Body of pancreas (tissue), 4 donors: ENCODE measurements at regions not wholly inside any gene's neighbourhood (a gene's known extent, or its start where the extent isn't known, plus 50 kb on each side); places are given as distances from the start of the nearest gene placed in this dataset.

Experiments used
- ATAC-seq: fragments of 150-250 bp; one replicate; pipeline ENCODE4 v1.9.1; 2016
- DNase-seq, 4 donors: peaks; one replicate each; pipeline ENCODE4 v3.0.0-alpha.2; 2019
- H3K27ac ChIP-seq, 4 donors: fragments of 200-600 bp; sonication (generic); 1 replicate in 3 of 4; 2 replicates in 1 of 4; pipeline versions ENCODE4 v1.5.1 to v1.6.1; 2016 to 2019; ENCODE audit warnings: mild to moderate bottlenecking in 1 of 4, mixed read lengths in 1 of 4, moderate library complexity in 1 of 4
- H3K27me3 ChIP-seq, 2 donors: fragments of 200-600 bp; sonication (generic); one replicate each; pipeline ENCODE4 v1.6.0; 2016; ENCODE audit warnings: mild to moderate bottlenecking in 1 of 2
- H3K36me3 ChIP-seq, 2 donors: fragments of 200-600 bp; sonication (generic); replicated peaks in 1 of 2; 2 replicates each; pipeline ENCODE4 v1.5.1; 2016; ENCODE audit warnings: low read depth in 2 of 2; ENCODE audit not compliant: insufficient read depth in 1 of 2
- H3K4me1 ChIP-seq: fragments of 200-600 bp; sonication (generic); one replicate; pipeline ENCODE4 v1.6.0; 2016
- H3K4me3 ChIP-seq, 2 donors: fragments of 200-600 bp; sonication (generic); 1 replicate in 1 of 2; 2 replicates in 1 of 2; pipeline ENCODE4 v1.5.1; 2016 to 2019
- H3K9me3 ChIP-seq, 3 donors: fragments of 200-600 bp; sonication (generic); 1 replicate in 2 of 3; 2 replicates in 1 of 3; pipeline ENCODE4 v1.5.1; 2016
- POLR2A ChIP-seq, 3 donors: fragments of 450-650 bp; IDR thresholded peaks; one replicate each; pipeline ENCODE4 v1.6.1; 2016; ENCODE audit warnings: antibody characterized with exemption in 3 of 3, mild to moderate bottlenecking in 2 of 3
- WGBS, 2 donors: methylation state at CpG; one replicate each; pipeline ENCODE4 v1.1.5; 2017; 5-methylcytosine and 5-hydroxymethylcytosine counted together
- intact Hi-C: fragments of 100-400 bp; cut with DNase I; formaldehyde crosslinking; loops from one replicate; pipeline ENCODE4 v1.15.1; 2023
- TF ChIP-seq, protein P1 (sequence below), 7 experiments: fragments of 450-650 bp in 4 of 7; fragments of 200-600 bp in 3 of 7; sonication (generic) in 3 of 7; IDR thresholded peaks; one replicate each; pipeline ENCODE4 v1.5.1; 2016 to 2019; ENCODE audit warnings: antibody characterized with exemption in 7 of 7

DNA sequence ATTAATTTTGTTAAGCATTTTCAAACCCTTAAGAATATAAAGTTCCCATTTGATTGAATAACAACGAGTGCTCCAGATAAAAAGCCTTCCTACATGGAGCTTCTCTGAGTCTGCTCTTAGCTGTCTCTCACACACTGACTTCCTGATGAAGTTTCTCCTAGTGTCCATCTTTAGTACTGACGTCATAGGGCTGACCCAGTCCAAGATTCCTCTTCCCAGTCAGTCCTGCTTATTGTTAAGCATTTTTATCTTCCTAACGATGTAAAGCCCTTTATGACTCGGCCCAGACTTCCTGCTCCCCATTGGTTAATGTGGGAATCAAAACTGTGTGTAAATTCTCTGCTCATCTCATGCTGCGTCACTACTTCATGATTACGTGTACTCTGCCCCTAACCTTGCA is 398.8 kb downstream of the TFEC start:
- no peaks in the 10 kb centered on the region for H3K27me3 ChIP-seq

DNA sequence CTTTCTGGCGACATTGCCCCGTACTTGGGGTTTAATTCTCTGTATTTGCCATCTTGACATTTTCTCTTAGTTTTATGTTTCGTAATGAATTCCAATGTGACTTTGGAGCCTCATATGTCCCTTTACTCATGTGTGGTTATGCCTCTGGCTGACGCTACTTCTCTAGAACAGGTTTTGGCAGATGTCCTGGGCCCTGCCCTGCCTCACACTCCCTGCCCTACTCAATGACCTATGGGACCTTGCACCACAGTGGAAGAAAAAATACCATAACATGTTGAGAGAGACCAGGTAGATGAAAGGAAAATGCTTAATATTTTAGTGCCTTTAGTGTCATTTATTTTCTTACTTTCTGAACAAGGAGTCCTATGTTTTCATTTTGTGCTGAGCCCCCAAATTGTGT is 400.5 kb downstream of the TFEC start:
- H3K9me3 ChIP-seq, result no peaks in the 10 kb centered on the region
- 95 to 96% methylated on average over 4 of the region's 4 CpGs for WGBS, 2 donors
- DNase-seq (no peak), ATAC-seq (no peak)
- TF ChIP-seq, protein P1, sequence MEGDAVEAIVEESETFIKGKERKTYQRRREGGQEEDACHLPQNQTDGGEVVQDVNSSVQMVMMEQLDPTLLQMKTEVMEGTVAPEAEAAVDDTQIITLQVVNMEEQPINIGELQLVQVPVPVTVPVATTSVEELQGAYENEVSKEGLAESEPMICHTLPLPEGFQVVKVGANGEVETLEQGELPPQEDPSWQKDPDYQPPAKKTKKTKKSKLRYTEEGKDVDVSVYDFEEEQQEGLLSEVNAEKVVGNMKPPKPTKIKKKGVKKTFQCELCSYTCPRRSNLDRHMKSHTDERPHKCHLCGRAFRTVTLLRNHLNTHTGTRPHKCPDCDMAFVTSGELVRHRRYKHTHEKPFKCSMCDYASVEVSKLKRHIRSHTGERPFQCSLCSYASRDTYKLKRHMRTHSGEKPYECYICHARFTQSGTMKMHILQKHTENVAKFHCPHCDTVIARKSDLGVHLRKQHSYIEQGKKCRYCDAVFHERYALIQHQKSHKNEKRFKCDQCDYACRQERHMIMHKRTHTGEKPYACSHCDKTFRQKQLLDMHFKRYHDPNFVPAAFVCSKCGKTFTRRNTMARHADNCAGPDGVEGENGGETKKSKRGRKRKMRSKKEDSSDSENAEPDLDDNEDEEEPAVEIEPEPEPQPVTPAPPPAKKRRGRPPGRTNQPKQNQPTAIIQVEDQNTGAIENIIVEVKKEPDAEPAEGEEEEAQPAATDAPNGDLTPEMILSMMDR (IDR thresholded peaks at IDR 0.05), result no peak
- no peak for TF ChIP-seq POLR2A (IDR thresholded peaks at IDR 0.05)
- no peak overlapping the region for H3K4me3 ChIP-seq
- no peak overlapping the region for H3K27ac ChIP-seq
- H3K27me3 ChIP-seq, result no peaks in the 10 kb centered on the region
- H3K36me3 ChIP-seq, result no peaks in the 10 kb centered on the region
- intact Hi-C loops, result no loop called here
- peaks cover 6% of the 10 kb centered on the region for H3K4me1 ChIP-seq

More for the DNA sequence above, 398.8 kb downstream of the TFEC start:
- DNase-seq (no peak), ATAC-seq (no peak)
- H3K27ac ChIP-seq, result no peak overlapping the region
- no peaks in the 10 kb centered on the region for H3K9me3 ChIP-seq
- H3K4me1 ChIP-seq, result peaks cover 6% of the 10 kb centered on the region
- no peaks in the 10 kb centered on the region for H3K36me3 ChIP-seq
- no peak overlapping the region for H3K4me3 ChIP-seq
- intact Hi-C loops, result no loop called here
- TF ChIP-seq, protein P1 (IDR thresholded peaks at IDR 0.05), result no peak
- TF ChIP-seq POLR2A (IDR thresholded peaks at IDR 0.05), result no peak
- 61 to 74% methylated on average over 6 of the region's 6 CpGs for WGBS, 2 donors

DNA sequence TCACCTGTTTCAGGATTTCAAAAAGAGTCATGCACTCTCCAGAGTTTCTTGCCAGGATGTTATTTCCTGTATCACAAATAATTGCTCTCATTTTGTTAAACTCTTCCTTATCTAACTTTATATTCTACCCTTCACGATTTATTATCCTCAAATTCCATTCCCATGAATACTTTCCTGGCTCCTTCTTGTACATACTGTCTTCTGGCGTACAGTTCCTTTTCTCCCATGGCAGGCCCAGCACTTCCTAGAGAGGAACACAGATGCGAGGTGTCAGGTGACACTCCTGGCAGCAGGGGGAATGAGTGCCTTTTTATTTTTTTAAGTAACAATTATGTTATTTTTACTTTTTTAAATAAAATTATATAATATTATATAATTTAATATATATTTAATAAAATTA is 411.9 kb downstream of the TFEC start:
- Histone ChIP-seq H3K27me3 (no peaks in the 10 kb centered on the region), H3K27ac (no peak overlapping the region), H3K9me3 (no peaks in the 10 kb centered on the region), H3K36me3 (no peaks in the 10 kb centered on the region), H3K4me3 (no peak overlapping the region), H3K4me1 (no peaks in the 10 kb centered on the region)
- 26 to 29% methylated on average over 3 of the region's 3 CpGs for WGBS, 2 donors
- intact Hi-C loops, result no loop called here
- TF ChIP-seq POLR2A (IDR thresholded peaks at IDR 0.05), result no peak
- TF ChIP-seq, protein P1 (IDR thresholded peaks at IDR 0.05), result no peak
- DNase-seq (no peak), ATAC-seq (no peak)

DNA sequence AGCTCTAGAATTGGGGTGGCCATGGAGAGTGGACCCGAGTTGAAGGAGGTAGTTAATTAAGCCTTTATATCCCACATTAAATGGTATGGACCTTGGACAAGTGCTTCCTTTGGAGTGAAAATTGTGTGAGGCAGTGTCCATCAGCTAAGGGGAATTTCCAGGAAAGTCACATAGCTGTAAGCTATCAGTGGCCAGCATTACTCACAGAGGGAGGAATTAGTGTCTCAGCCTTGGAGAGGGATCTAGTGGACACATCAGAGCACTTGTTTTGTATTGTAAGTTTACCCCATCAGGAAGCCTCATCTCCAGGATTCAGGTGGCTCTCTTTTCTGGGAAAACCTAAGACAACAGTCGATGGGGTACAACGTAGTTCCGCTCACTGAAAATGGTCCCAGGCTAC is 416.7 kb downstream of the TFEC start:
- ATAC-seq, result no peak
- Histone ChIP-seq H3K9me3 (no peaks in the 10 kb centered on the region), H3K4me3 (no peak overlapping the region), H3K27me3 (no peaks in the 10 kb centered on the region), H3K4me1 (no peaks in the 10 kb centered on the region), H3K36me3 (no peaks in the 10 kb centered on the region), H3K27ac (no peak overlapping the region)
- no peak for DNase-seq
- intact Hi-C loops, result no loop called here
- no peak for TF ChIP-seq POLR2A (IDR thresholded peaks at IDR 0.05)
- TF ChIP-seq, protein P1 (IDR thresholded peaks at IDR 0.05), result no peak
- WGBS, 2 donors, result 86 to 91% methylated on average over 4 of the region's 4 CpGs

DNA sequence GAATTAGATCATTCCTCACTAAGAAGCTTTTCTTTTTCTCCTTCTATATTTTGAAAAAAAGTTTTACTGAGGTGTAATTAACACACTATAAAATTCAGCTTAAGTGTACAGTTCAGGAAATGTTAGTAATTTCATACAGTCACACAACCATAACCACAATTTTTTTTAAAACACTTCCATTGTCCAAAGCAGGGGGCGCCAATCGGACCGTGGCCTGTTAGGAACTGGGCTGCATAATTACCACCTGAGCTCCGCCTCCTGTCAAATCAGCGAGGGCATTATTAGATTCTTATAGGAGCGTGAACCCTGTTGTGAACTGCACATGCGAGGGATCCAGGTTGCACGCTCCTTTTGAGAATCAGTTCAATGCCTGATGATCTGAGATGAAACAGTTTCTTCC is 427.1 kb downstream of the TFEC start:
- intact Hi-C loops, result no loop called here
- H3K27ac ChIP-seq, result no peak overlapping the region
- no peaks in the 10 kb centered on the region for H3K4me1 ChIP-seq
- H3K4me3 ChIP-seq, result no peak overlapping the region
- H3K36me3 ChIP-seq, result no peaks in the 10 kb centered on the region
- no peak for ATAC-seq
- no peaks in the 10 kb centered on the region for H3K9me3 ChIP-seq
- H3K27me3 ChIP-seq, result no peaks in the 10 kb centered on the region
- DNase-seq, result no peak
- 85 to 87% methylated on average over 8 of the region's 8 CpGs for WGBS, 2 donors
- TF ChIP-seq, protein P1 (IDR thresholded peaks at IDR 0.05), result no peak
- TF ChIP-seq POLR2A (IDR thresholded peaks at IDR 0.05), result no peak
